ENCODE measurements at regions not wholly inside any gene's neighbourhood (a gene's known extent, or its start where the extent isn't known, plus 50 kb on each side); places are given as distances from the start of the nearest gene placed in this dataset.

- no peak for DNase-seq
These were observed 184.9 kb upstream of the DKK2 start for GRCh38 chr4:107220976-107221375.

GRCh38 chr4:107219681-107220080 is 183.6 kb upstream of the DKK2 start:
- DNase-seq: no peak

GRCh38 chr4:107216379-107216778 is 180.3 kb upstream of the DKK2 start:
- DNase-seq: no peak

GRCh38 chr4:107215222-107215621 is 179.1 kb upstream of the DKK2 start:
- no peak for DNase-seq

- no peak for DNase-seq
These were observed 177.8 kb upstream of the DKK2 start for GRCh38 chr4:107213880-107214279.

GRCh38 chr4:107213410-107213809 is 177.3 kb upstream of the DKK2 start:
- DNase-seq: no peak

GRCh38 chr4:107212565-107212964 is 176.5 kb upstream of the DKK2 start:
- DNase-seq: no peak

GRCh38 chr4:107210450-107211239 is 174.5 kb upstream of the DKK2 start:
- DNase-seq: no peak

GRCh38 chr4:107203733-107204132 is 167.6 kb upstream of the DKK2 start:
- no peak for DNase-seq

- no peak for DNase-seq
These were observed 166.6 kb upstream of the DKK2 start for GRCh38 chr4:107202744-107203143.

GRCh38 chr4:107197121-107197520 is 161.0 kb upstream of the DKK2 start:
- DNase-seq: no peak

GRCh38 chr4:107196312-107196711 is 160.2 kb upstream of the DKK2 start:
- no peak for DNase-seq

- no peak for DNase-seq
These were observed 157.9 kb upstream of the DKK2 start for GRCh38 chr4:107194005-107194404.

GRCh38 chr4:107192601-107193000 is 156.5 kb upstream of the DKK2 start:
- DNase-seq: no peak

GRCh38 chr4:107187091-107187490 is 151.0 kb upstream of the DKK2 start:
- no peak for DNase-seq

GRCh38 chr4:107183155-107183774 is 147.2 kb upstream of the DKK2 start:
- DNase-seq: peak; percentile 53

GRCh38 chr4:107182347-107182746 is 146.2 kb upstream of the DKK2 start:
- no peak for DNase-seq

- no peak for DNase-seq
These were observed 130.8 kb upstream of the DKK2 start for GRCh38 chr4:107166873-107167450.

- DNase-seq: no peak
These were observed 130.1 kb upstream of the DKK2 start for GRCh38 chr4:107166181-107166580.

GRCh38 chr4:107164962-107165475 is 128.9 kb upstream of the DKK2 start:
- no peak for DNase-seq

GRCh38 chr4:107156443-107156842 is 120.3 kb upstream of the DKK2 start:
- DNase-seq: no peak

- no peak for DNase-seq
These were observed 119.3 kb upstream of the DKK2 start for GRCh38 chr4:107155366-107155765.

- no peak for DNase-seq
These were observed 117.8 kb upstream of the DKK2 start for GRCh38 chr4:107153956-107154355.

GRCh38 chr4:107153228-107153627 is 117.1 kb upstream of the DKK2 start:
- peak; percentile 14 for DNase-seq
